ENCODE measurements at regions not wholly inside any gene's neighbourhood (a gene's known extent, or its start where the extent isn't known, plus 50 kb on each side); places are given as distances from the start of the nearest gene placed in this dataset.
A peak's percentile ranks its signal among the peaks of the same experiment; 100 is the strongest.

GRCh38 chr7:142385491-142386340, 127.9 kb upstream of the PRSS58 start:
- no peak for TF ChIP-seq POLR2A (IDR thresholded peaks at IDR 0.05)
- TF ChIP-seq CTCF (IDR thresholded peaks at IDR 0.05): peak in 5 of 6 experiments; percentile 38 to 65 (median 54)
- Histone ChIP-seq H3K27me3 (no peaks in the 10 kb centered on the region), H3K4me1 (peaks cover 0 to 21% (median 5%) of the 10 kb centered on the region in 3 donors), H3K4me3 (no peak overlapping the region), H3K36me3 (no peaks in the 10 kb centered on the region), H3K27ac (no peak overlapping the region), H3K9me3 (no peaks in the 10 kb centered on the region)
- no peak for DNase-seq
- 37 to 41% methylated on average over 4 to 8 of the region's 8 CpGs for WGBS, 2 donors
- intact Hi-C loops (cut with DNase I): no loop called here

GRCh38 chr7:142384493-142384922, 126.7 kb upstream of the PRSS58 start:
- no peak for DNase-seq
- Histone ChIP-seq H3K4me1 (peaks cover 0 to 21% (median 5%) of the 10 kb centered on the region in 3 donors), H3K27ac (peak overlapping the region in 3 of 4 donors; percentile 38 to 63 (median 44)), H3K36me3 (no peaks in the 10 kb centered on the region), H3K27me3 (no peaks in the 10 kb centered on the region), H3K9me3 (no peaks in the 10 kb centered on the region), H3K4me3 (no peak overlapping the region)
- WGBS, 2 donors: 23 to 42% methylated on average over 6 to 10 of the region's 11 CpGs
- intact Hi-C loops (cut with DNase I): no loop called here
- TF ChIP-seq POLR2A (IDR thresholded peaks at IDR 0.05) (no peak), CTCF (IDR thresholded peaks at IDR 0.05) (no peak)

GRCh38 chr7:142383841-142384492, 126.1 kb upstream of the PRSS58 start:
- H3K27me3 ChIP-seq: no peaks in the 10 kb centered on the region
- H3K9me3 ChIP-seq: no peaks in the 10 kb centered on the region
- intact Hi-C loops (cut with DNase I): no loop called here
- WGBS, 2 donors: 73 to 84% methylated on average over 6 of the region's 6 CpGs
- H3K4me1 ChIP-seq: peaks cover 0 to 21% (median 5%) of the 10 kb centered on the region in 3 donors
- no peak for DNase-seq
- H3K36me3 ChIP-seq: no peaks in the 10 kb centered on the region
- TF ChIP-seq CTCF (IDR thresholded peaks at IDR 0.05) (no peak), POLR2A (IDR thresholded peaks at IDR 0.05) (no peak)
- peak overlapping the region in 3 of 4 donors; percentile 38 to 63 (median 44) for H3K27ac ChIP-seq
- H3K4me3 ChIP-seq: no peak overlapping the region

GRCh38 chr7:142381727-142382390, 124.0 kb upstream of the PRSS58 start:
- Histone ChIP-seq H3K9me3 (no peaks in the 10 kb centered on the region), H3K27ac (no peak overlapping the region), H3K27me3 (no peaks in the 10 kb centered on the region), H3K4me3 (no peak overlapping the region), H3K4me1 (peaks cover 0 to 21% (median 5%) of the 10 kb centered on the region in 3 donors), H3K36me3 (no peaks in the 10 kb centered on the region)
- no peak for DNase-seq
- TF ChIP-seq POLR2A (IDR thresholded peaks at IDR 0.05): no peak
- no peak for TF ChIP-seq CTCF (IDR thresholded peaks at IDR 0.05)
- 68 to 93% methylated on average over 2 of the region's 2 CpGs for WGBS, 2 donors
- intact Hi-C loops (cut with DNase I): no loop called here
